ENCODE measurements at regions not wholly inside any gene's neighbourhood (a gene's known extent, or its start where the extent isn't known, plus 50 kb on each side); places are given as distances from the start of the nearest gene placed in this dataset.

DNA sequence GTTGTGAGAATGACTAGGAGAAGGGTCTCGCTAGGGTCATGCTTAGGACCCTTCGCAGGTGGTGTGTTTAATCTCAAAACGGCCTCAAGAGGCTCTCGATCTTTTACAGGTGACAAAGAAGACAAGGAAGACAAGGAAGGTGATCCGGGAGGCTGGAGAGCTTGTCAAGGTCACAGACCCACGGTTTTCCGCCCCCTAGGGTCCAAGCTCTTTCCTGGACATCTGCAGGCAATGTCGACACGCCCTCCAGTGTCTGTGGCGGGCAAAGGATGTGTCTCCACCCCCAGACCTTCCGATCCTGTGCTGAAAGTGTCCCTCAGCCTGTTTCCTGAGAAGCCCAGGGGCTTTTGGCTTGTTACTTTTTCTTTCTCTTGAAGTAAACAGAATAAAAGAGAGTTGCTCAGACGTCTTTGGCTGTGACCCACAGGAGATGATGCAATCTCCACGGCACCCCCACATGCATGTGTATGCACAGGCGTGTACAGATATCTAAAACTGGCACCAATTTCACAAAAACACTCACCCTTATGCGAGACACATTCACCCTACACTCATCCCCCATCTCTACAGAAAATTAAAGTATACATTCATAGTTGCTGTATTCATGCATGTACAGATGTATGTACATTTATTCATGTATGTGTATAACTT, 108.8 kb downstream of the KLF13 start:
- POLR2A ChIA-PET: interaction anchor here (0.8 kb wide), 1 partner anchor 38 kb away, joined by 7 read pairs; no protein-coding TSS in a partner anchor
- H3K4me3 ChIP-seq (replicated peaks in 1 of 3; ENCODE audit: insufficient read depth in 1 of 3, low read depth in 1 of 3, low read length in 3 of 3): peak overlapping the region in 1 of 3 experiments; percentile 50
- peak overlapping the region; percentile 98 for H3K27ac ChIP-seq (ENCODE audit: insufficient read depth, low read depth, low read length)
- no peaks in the 10 kb centered on the region for H3K9me1 ChIP-seq (replicated peaks; ENCODE audit: control insufficient read depth, extremely low read depth, insufficient read depth, low read length)
- DNase-seq (ENCODE audit: low read depth, low spot score) (peak; percentile 54), FAIRE-seq (no peak)
- intact Hi-C loops (cut with micrococcal nuclease): loop anchor here (1.0 to 2.0 kb wide), 6 partner anchors 13 to 220 kb away; partner anchors contain the start of gene KLF13
- dilution Hi-C loops (cut with MboI; ENCODE audit: extremely low pct_ligation_motif_present, low sequenced_read_pairs): no loop called here
- no peaks in the 10 kb centered on the region for H3K27me3 ChIP-seq (ENCODE audit: control insufficient read depth in 2 of 2, insufficient read depth in 2 of 2, low read length in 2 of 2)
- H3K4me2 ChIP-seq (ENCODE audit: insufficient read depth, low read length): peak overlapping the region; percentile 75
- no peaks in the 10 kb centered on the region for H3K79me2 ChIP-seq (ENCODE audit: control insufficient read depth, insufficient read depth, low read length)
- TF ChIP-seq POLR2AphosphoS5 (IDR thresholded peaks at IDR 0.05; ENCODE audit: insufficient read depth, low read depth, low read length) (no peak), GATA2 (IDR thresholded peaks at IDR 0.05; ENCODE audit: insufficient read depth, insufficient read length, low read depth, low read length) (no peak), MYC (IDR thresholded peaks at IDR 0.05; ENCODE audit: low read depth, low read length) (no peak), FOS (IDR thresholded peaks at IDR 0.05; ENCODE audit: borderline replicate concordance, insufficient read depth, low read length) (no peak), JUN (IDR thresholded peaks at IDR 0.05; ENCODE audit: borderline replicate concordance, insufficient read depth, insufficient read length, low read depth) (no peak)
- TF ChIP-seq, protein P1, sequence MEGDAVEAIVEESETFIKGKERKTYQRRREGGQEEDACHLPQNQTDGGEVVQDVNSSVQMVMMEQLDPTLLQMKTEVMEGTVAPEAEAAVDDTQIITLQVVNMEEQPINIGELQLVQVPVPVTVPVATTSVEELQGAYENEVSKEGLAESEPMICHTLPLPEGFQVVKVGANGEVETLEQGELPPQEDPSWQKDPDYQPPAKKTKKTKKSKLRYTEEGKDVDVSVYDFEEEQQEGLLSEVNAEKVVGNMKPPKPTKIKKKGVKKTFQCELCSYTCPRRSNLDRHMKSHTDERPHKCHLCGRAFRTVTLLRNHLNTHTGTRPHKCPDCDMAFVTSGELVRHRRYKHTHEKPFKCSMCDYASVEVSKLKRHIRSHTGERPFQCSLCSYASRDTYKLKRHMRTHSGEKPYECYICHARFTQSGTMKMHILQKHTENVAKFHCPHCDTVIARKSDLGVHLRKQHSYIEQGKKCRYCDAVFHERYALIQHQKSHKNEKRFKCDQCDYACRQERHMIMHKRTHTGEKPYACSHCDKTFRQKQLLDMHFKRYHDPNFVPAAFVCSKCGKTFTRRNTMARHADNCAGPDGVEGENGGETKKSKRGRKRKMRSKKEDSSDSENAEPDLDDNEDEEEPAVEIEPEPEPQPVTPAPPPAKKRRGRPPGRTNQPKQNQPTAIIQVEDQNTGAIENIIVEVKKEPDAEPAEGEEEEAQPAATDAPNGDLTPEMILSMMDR (IDR thresholded peaks at IDR 0.05; ENCODE audit: extremely low read depth in 1 of 2, insufficient read depth in 1 of 2, low read depth in 1 of 2, low read length in 2 of 2): peak; percentile 69 to 71
- TF ChIP-seq, protein P2, sequence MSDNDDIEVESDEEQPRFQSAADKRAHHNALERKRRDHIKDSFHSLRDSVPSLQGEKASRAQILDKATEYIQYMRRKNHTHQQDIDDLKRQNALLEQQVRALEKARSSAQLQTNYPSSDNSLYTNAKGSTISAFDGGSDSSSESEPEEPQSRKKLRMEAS (IDR thresholded peaks at IDR 0.05; ENCODE audit: insufficient read depth, insufficient read length): no peak
- no peaks in the 10 kb centered on the region for H4K20me1 ChIP-seq (replicated peaks; ENCODE audit: control insufficient read depth, extremely low read depth, insufficient read depth, low read length)
- no peaks in the 10 kb centered on the region for H3K36me3 ChIP-seq (ENCODE audit: control insufficient read depth in 2 of 2, extremely low read depth in 1 of 2, insufficient read depth in 2 of 2, low read length in 2 of 2)
- peak overlapping the region; percentile 80 for H3K9ac ChIP-seq (replicated peaks; ENCODE audit: extremely low read depth, insufficient read depth, low read length)
- BruUV-seq (replicated peaks): TSS peak; percentile 70
- H3K4me1 ChIP-seq (ENCODE audit: control insufficient read depth, extremely low read depth, insufficient read depth, low read length): peaks cover 20% of the 10 kb centered on the region
- peak overlapping the region; percentile 83 for H2AFZ ChIP-seq (ENCODE audit: low read depth, low read length)
- CTCF ChIA-PET: interaction anchor here (0.6 to 8.4 kb wide), 36 partner anchors 10 to 234 kb away, joined by 3 to 107 read pairs (median 4); partner anchors contain the start of gene KLF13
- no peaks in the 10 kb centered on the region for H3K9me3 ChIP-seq (replicated peaks; ENCODE audit: control insufficient read depth, insufficient read depth, low read length)

Data from endothelial cell of umbilical vein (primary cell).